ENCODE measurements at regions not wholly inside any gene's neighbourhood (a gene's known extent, or its start where the extent isn't known, plus 50 kb on each side); places are given as distances from the start of the nearest gene placed in this dataset.

DNA sequence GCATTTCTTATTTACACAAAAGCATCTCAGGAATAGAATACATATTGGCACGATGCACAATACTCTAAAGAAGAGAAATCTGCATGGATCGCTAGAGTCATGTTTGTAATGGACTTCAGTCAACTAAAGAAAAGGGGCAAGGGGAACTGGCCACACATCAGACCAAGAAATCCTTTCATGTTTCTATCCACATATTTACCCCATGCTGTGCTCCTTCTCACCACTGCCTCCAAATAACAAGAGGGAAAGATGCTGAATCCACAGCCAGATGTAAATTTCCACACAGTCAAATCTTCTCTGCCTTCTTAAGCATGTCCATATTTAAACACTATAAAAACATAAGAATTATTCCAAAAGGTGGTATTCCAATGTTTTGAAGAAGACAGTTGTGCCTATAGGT, 67.6 kb downstream of the COX18 start:
- ChIA-PET CTCF (no interaction called here), POLR2A (no interaction called here)
- H3K4me3 ChIP-seq (ENCODE audit: low read depth, low read length), result no peak overlapping the region
- DNase-seq (ENCODE audit: low read depth, low spot score), result no peak
- TF ChIP-seq, protein P1, sequence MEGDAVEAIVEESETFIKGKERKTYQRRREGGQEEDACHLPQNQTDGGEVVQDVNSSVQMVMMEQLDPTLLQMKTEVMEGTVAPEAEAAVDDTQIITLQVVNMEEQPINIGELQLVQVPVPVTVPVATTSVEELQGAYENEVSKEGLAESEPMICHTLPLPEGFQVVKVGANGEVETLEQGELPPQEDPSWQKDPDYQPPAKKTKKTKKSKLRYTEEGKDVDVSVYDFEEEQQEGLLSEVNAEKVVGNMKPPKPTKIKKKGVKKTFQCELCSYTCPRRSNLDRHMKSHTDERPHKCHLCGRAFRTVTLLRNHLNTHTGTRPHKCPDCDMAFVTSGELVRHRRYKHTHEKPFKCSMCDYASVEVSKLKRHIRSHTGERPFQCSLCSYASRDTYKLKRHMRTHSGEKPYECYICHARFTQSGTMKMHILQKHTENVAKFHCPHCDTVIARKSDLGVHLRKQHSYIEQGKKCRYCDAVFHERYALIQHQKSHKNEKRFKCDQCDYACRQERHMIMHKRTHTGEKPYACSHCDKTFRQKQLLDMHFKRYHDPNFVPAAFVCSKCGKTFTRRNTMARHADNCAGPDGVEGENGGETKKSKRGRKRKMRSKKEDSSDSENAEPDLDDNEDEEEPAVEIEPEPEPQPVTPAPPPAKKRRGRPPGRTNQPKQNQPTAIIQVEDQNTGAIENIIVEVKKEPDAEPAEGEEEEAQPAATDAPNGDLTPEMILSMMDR (IDR thresholded peaks at IDR 0.05; ENCODE audit: insufficient read depth, low read length, missing control alignments), result no peak

- TF ChIP-seq, protein P1 (IDR thresholded peaks at IDR 0.05; ENCODE audit: insufficient read depth, low read length, missing control alignments), result no peak
- ChIA-PET POLR2A (no interaction called here), CTCF (no interaction called here)
- no peak overlapping the region for H3K4me3 ChIP-seq (ENCODE audit: low read depth, low read length)
- no peak for DNase-seq (ENCODE audit: low read depth, low spot score)
Observed at GRCh38 chr4:72997409-72997808, 72.1 kb downstream of the COX18 start.

- TF ChIP-seq, protein P1 (IDR thresholded peaks at IDR 0.05; ENCODE audit: insufficient read depth, low read length, missing control alignments), result no peak
- no peak overlapping the region for H3K4me3 ChIP-seq (ENCODE audit: low read depth, low read length)
- ChIA-PET POLR2A (no interaction called here), CTCF (no interaction called here)
- no peak for DNase-seq (ENCODE audit: low read depth, low spot score)
Observed at GRCh38 chr4:72994670-72995069, 74.8 kb downstream of the COX18 start.

- no peak overlapping the region for H3K4me3 ChIP-seq (ENCODE audit: low read depth, low read length)
- TF ChIP-seq, protein P1 (IDR thresholded peaks at IDR 0.05; ENCODE audit: insufficient read depth, low read length, missing control alignments), result no peak
- ChIA-PET POLR2A (no interaction called here), CTCF (no interaction called here)
- DNase-seq (ENCODE audit: low read depth, low spot score), result no peak
Observed at GRCh38 chr4:72993876-72994275, 75.6 kb downstream of the COX18 start.

- TF ChIP-seq, protein P1 (IDR thresholded peaks at IDR 0.05; ENCODE audit: insufficient read depth, low read length, missing control alignments), result no peak
- ChIA-PET CTCF (no interaction called here), POLR2A (no interaction called here)
- DNase-seq (ENCODE audit: low read depth, low spot score), result no peak
- no peak overlapping the region for H3K4me3 ChIP-seq (ENCODE audit: low read depth, low read length)
Observed at GRCh38 chr4:72991873-72992272, 77.6 kb downstream of the COX18 start.

GRCh38 chr4:72987741-72988729, 81.5 kb downstream of the COX18 start:
- ChIA-PET POLR2A (no interaction called here), CTCF (interaction anchor here (0.9 kb wide), 1 partner anchor 29 kb away, joined by 3 read pairs; no protein-coding TSS in a partner anchor)
- no peak for DNase-seq (ENCODE audit: low read depth, low spot score)
- H3K4me3 ChIP-seq (ENCODE audit: low read depth, low read length), result no peak overlapping the region
- TF ChIP-seq, protein P1 (IDR thresholded peaks at IDR 0.05; ENCODE audit: insufficient read depth, low read length, missing control alignments), result no peak

Data from AG04449 (cell line).